WTC11 (cell line): ENCODE measurements at regions not wholly inside any gene's neighbourhood (a gene's known extent, or its start where the extent isn't known, plus 50 kb on each side); places are given as distances from the start of the nearest gene placed in this dataset.

Experiments
- ATAC-seq: fragments of 200-7000 bp; cut with Tn5 transposase; 2 replicates; pipeline ENCODE4 v1.10.0; 2021; ENCODE audit warnings: mild to moderate bottlenecking, moderate library complexity
- CTCF ChIA-PET: fragments of 300-600 bp; sonication (Branson Sonifier 250); formaldehyde crosslinking; loops from one replicate; lab custom pipeline; 2021; ENCODE audit warnings: antibody characterized with exemption; lab: Charles Lee
- POLR2A ChIA-PET: fragments of 350-600 bp; sonication (Branson Sonifier 250); formaldehyde crosslinking; loops from one replicate; lab custom pipeline; 2021; ENCODE audit warnings: antibody characterized with exemption; lab: Charles Lee
- DNase-seq: peaks from one replicate; pipeline ENCODE4 v3.0.0; 2021; ENCODE audit warnings: low spot score
- H3K27ac Mint-ChIP-seq: 2 replicates; pipeline ENCODE4 v1.8.0; 2021; ENCODE audit warnings: mixed read lengths
- H3K27me3 Mint-ChIP-seq: 2 replicates; pipeline ENCODE4 v1.8.0; 2021; ENCODE audit warnings: low read depth, mild to moderate bottlenecking, moderate library complexity, mixed read lengths
- H3K36me3 Mint-ChIP-seq: 2 replicates; pipeline ENCODE4 v1.8.0; 2021; ENCODE audit warnings: mixed read lengths
- H3K4me1 Mint-ChIP-seq: 2 replicates; pipeline ENCODE4 v1.8.0; 2022; ENCODE audit warnings: mixed read lengths
- H3K4me3 Mint-ChIP-seq: 2 replicates; pipeline ENCODE4 v1.8.0; 2021; ENCODE audit warnings: mild to moderate bottlenecking, moderate library complexity, mixed read lengths
- H3K9me3 Mint-ChIP-seq: 2 replicates; pipeline ENCODE4 v1.8.0; 2021; ENCODE audit warnings: mixed read lengths
- GRHL2 ChIP-seq: fragments of 250-450 bp; sonication (Bioruptor Pico); IDR thresholded peaks from 2 replicates; pipeline ENCODE4 v1.8.0; 2022; ENCODE audit warnings: mild to moderate bottlenecking, moderate library complexity; ENCODE audit not compliant: insufficient replicate concordance, severe bottlenecking
- HMGA2 ChIP-seq: fragments of 250-450 bp; sonication (Bioruptor Pico); IDR thresholded peaks from 2 replicates; pipeline ENCODE4 v1.4.0; 2021; ENCODE audit warnings: mild to moderate bottlenecking, moderate library complexity
- KAT7 ChIP-seq: sonication (generic); formaldehyde crosslinking; IDR thresholded peaks from 2 replicates; pipeline ENCODE4 v1.8.1; 2023; ENCODE audit warnings: missing genetic modification reagents, mild to moderate bottlenecking, borderline replicate concordance
- NFE2L1 ChIP-seq: sonication (generic); formaldehyde crosslinking; IDR thresholded peaks from 2 replicates; pipeline ENCODE4 v1.8.1; 2023; ENCODE audit warnings: missing genetic modification reagents
- NFYB ChIP-seq: sonication (generic); formaldehyde crosslinking; conservative IDR thresholded peaks from 2 replicates; pipeline ENCODE4 v1.8.0; 2022; ENCODE audit warnings: low read depth, missing genetic modification reagents
- NR2C2 ChIP-seq: sonication (generic); formaldehyde crosslinking; IDR thresholded peaks from 2 replicates; pipeline ENCODE4 v1.8.0; 2022; ENCODE audit warnings: mild to moderate bottlenecking, missing genetic modification reagents
- SMAD4 ChIP-seq: sonication (generic); formaldehyde crosslinking; IDR thresholded peaks from 2 replicates; pipeline ENCODE4 v1.8.0; 2022; ENCODE audit warnings: mild to moderate bottlenecking, missing genetic modification reagents
- SP1 ChIP-seq: sonication (generic); formaldehyde crosslinking; conservative IDR thresholded peaks from 2 replicates; pipeline ENCODE4 v1.8.1; 2022; ENCODE audit warnings: missing genetic modification reagents
- TP53 ChIP-seq: sonication (generic); formaldehyde crosslinking; IDR thresholded peaks from 2 replicates; pipeline ENCODE4 v1.8.1; 2023; ENCODE audit warnings: mild to moderate bottlenecking, missing genetic modification reagents
- ZNF423 ChIP-seq: fragments of 250-450 bp; sonication (Bioruptor Pico); IDR thresholded peaks from 2 replicates; pipeline ENCODE4 v2.1.2; 2022; ENCODE audit warnings: mild to moderate bottlenecking, moderate library complexity
- TF ChIP-seq, protein P1 (sequence below): fragments of 250-450 bp; sonication (Bioruptor Pico); IDR thresholded peaks from 2 replicates; pipeline ENCODE4 v2.1.2; 2022; ENCODE audit warnings: mild to moderate bottlenecking, moderate library complexity
- TF ChIP-seq, protein P2 (sequence below): fragments of 200-600 bp; IDR thresholded peaks from 2 replicates; pipeline ENCODE4 v1.8.0; 2022; ENCODE audit warnings: antibody characterized with exemption
- TF ChIP-seq, protein P3 (sequence below): fragments of 250-450 bp; sonication (Bioruptor Pico); IDR thresholded peaks from 2 replicates; pipeline ENCODE4 v1.9.0; 2021; ENCODE audit warnings: mild to moderate bottlenecking
- TF ChIP-seq, protein P4 (sequence below): sonication (generic); formaldehyde crosslinking; conservative IDR thresholded peaks from 2 replicates; pipeline ENCODE4 v1.8.1; 2022; ENCODE audit warnings: mild to moderate bottlenecking, missing genetic modification reagents
- TF ChIP-seq, protein P5 (sequence below): sonication (generic); formaldehyde crosslinking; IDR thresholded peaks from 2 replicates; pipeline ENCODE4 v1.8.1; 2022; ENCODE audit warnings: low read depth, missing genetic modification reagents, borderline replicate concordance
- TF ChIP-seq, protein P6 (sequence below): sonication (generic); formaldehyde crosslinking; IDR thresholded peaks from 2 replicates; pipeline ENCODE4 v1.8.1; 2023; ENCODE audit warnings: mild to moderate bottlenecking, moderate library complexity, missing genetic modification reagents
- TF ChIP-seq, protein P7 (sequence below): sonication (generic); formaldehyde crosslinking; IDR thresholded peaks from 2 replicates; pipeline ENCODE4 v1.8.1; 2022; ENCODE audit warnings: missing genetic modification reagents, borderline replicate concordance
- TF ChIP-seq, protein P8 (sequence below): sonication (generic); formaldehyde crosslinking; conservative IDR thresholded peaks from 2 replicates; pipeline ENCODE4 v1.8.1; 2023; ENCODE audit warnings: mild to moderate bottlenecking, low read depth, missing genetic modification reagents, moderate library complexity

DNA sequence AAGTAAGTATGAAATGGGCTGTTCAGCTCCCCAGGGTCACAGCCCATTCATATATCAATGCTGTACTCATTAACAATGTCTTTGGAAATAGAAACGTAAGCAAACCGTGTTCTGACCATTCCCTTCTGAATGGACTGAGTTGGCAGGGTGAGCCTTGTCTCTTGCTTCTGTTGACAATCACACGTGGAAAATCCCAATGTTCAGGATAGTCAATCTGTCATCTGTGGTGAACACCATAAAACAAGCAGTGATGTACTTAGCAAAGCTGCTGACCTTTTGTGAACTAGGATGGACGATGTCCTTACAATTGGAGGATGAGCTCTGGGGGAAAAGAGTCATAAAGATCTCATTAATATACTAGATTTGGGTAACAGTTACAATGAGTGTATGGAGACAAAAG is 109.6 kb upstream of the PAQR3 start (continued):
- TF ChIP-seq, protein P1, sequence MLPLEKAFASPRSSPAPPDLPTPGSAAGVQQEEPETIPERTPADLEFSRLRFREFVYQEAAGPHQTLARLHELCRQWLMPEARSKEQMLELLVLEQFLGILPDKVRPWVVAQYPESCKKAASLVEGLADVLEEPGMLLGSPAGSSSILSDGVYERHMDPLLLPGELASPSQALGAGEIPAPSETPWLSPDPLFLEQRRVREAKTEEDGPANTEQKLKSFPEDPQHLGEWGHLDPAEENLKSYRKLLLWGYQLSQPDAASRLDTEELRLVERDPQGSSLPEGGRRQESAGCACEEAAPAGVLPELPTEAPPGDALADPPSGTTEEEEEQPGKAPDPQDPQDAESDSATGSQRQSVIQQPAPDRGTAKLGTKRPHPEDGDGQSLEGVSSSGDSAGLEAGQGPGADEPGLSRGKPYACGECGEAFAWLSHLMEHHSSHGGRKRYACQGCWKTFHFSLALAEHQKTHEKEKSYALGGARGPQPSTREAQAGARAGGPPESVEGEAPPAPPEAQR, result no peak
- TF ChIP-seq SP1 (CRISPR knock-in tag), result no peak
- no peak for TF ChIP-seq ZNF423 (CRISPR knock-in tag)
- no peak for TF ChIP-seq KAT7
- TF ChIP-seq, protein P2, sequence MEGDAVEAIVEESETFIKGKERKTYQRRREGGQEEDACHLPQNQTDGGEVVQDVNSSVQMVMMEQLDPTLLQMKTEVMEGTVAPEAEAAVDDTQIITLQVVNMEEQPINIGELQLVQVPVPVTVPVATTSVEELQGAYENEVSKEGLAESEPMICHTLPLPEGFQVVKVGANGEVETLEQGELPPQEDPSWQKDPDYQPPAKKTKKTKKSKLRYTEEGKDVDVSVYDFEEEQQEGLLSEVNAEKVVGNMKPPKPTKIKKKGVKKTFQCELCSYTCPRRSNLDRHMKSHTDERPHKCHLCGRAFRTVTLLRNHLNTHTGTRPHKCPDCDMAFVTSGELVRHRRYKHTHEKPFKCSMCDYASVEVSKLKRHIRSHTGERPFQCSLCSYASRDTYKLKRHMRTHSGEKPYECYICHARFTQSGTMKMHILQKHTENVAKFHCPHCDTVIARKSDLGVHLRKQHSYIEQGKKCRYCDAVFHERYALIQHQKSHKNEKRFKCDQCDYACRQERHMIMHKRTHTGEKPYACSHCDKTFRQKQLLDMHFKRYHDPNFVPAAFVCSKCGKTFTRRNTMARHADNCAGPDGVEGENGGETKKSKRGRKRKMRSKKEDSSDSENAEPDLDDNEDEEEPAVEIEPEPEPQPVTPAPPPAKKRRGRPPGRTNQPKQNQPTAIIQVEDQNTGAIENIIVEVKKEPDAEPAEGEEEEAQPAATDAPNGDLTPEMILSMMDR, result no peak
- TF ChIP-seq, protein P3, sequence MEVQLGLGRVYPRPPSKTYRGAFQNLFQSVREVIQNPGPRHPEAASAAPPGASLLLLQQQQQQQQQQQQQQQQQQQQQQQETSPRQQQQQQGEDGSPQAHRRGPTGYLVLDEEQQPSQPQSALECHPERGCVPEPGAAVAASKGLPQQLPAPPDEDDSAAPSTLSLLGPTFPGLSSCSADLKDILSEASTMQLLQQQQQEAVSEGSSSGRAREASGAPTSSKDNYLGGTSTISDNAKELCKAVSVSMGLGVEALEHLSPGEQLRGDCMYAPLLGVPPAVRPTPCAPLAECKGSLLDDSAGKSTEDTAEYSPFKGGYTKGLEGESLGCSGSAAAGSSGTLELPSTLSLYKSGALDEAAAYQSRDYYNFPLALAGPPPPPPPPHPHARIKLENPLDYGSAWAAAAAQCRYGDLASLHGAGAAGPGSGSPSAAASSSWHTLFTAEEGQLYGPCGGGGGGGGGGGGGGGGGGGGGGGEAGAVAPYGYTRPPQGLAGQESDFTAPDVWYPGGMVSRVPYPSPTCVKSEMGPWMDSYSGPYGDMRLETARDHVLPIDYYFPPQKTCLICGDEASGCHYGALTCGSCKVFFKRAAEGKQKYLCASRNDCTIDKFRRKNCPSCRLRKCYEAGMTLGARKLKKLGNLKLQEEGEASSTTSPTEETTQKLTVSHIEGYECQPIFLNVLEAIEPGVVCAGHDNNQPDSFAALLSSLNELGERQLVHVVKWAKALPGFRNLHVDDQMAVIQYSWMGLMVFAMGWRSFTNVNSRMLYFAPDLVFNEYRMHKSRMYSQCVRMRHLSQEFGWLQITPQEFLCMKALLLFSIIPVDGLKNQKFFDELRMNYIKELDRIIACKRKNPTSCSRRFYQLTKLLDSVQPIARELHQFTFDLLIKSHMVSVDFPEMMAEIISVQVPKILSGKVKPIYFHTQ (CRISPR knock-in tag), result no peak
- TF ChIP-seq SMAD4, result no peak
- TF ChIP-seq, protein P4, sequence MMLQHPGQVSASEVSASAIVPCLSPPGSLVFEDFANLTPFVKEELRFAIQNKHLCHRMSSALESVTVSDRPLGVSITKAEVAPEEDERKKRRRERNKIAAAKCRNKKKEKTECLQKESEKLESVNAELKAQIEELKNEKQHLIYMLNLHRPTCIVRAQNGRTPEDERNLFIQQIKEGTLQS (CRISPR knock-in tag), result no peak
- TF ChIP-seq, protein P5, sequence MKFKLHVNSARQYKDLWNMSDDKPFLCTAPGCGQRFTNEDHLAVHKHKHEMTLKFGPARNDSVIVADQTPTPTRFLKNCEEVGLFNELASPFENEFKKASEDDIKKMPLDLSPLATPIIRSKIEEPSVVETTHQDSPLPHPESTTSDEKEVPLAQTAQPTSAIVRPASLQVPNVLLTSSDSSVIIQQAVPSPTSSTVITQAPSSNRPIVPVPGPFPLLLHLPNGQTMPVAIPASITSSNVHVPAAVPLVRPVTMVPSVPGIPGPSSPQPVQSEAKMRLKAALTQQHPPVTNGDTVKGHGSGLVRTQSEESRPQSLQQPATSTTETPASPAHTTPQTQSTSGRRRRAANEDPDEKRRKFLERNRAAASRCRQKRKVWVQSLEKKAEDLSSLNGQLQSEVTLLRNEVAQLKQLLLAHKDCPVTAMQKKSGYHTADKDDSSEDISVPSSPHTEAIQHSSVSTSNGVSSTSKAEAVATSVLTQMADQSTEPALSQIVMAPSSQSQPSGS (CRISPR knock-in tag), result no peak
- TF ChIP-seq NR2C2 (CRISPR knock-in tag), result no peak
- no peak for TF ChIP-seq TP53 (CRISPR knock-in tag)
- TF ChIP-seq, protein P6, sequence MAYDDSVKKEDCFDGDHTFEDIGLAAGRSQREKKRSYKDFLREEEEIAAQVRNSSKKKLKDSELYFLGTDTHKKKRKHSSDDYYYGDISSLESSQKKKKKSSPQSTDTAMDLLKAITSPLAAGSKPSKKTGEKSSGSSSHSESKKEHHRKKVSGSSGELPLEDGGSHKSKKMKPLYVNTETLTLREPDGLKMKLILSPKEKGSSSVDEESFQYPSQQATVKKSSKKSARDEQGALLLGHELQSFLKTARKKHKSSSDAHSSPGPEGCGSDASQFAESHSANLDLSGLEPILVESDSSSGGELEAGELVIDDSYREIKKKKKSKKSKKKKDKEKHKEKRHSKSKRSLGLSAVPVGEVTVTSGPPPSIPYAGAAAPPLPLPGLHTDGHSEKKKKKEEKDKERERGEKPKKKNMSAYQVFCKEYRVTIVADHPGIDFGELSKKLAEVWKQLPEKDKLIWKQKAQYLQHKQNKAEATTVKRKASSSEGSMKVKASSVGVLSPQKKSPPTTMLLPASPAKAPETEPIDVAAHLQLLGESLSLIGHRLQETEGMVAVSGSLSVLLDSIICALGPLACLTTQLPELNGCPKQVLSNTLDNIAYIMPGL, result no peak

DNA sequence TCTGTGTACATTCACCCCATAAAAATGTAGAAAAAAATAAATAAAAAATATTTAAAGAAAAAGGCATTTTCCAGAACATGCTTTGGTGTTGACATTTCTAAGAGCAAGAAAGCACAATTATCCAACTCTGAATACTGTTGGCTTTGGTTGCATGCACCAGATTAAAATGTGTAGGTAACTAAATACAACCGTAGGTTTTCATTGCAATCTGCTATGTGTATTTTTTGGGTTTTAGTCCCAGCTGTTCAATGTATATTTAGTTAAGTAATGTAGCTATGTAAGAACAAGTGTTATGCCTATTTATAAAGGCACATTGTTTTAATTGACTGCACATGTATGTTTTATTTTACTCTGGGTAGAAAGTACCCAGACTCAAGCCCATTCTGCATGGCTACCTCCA is 108.1 kb upstream of the PAQR3 start:
- no peaks in the 10 kb centered on the region for H3K27me3 Mint-ChIP-seq
- ChIA-PET CTCF (no interaction called here), POLR2A (no interaction called here)
- H3K9me3 Mint-ChIP-seq, result no peaks in the 10 kb centered on the region
- ATAC-seq (no peak), DNase-seq (no peak)
- H3K27ac Mint-ChIP-seq, result no peak overlapping the region
- no peaks in the 10 kb centered on the region; the same call in 1 of the 2 replicates for H3K4me1 Mint-ChIP-seq
- H3K4me3 Mint-ChIP-seq, result no peak overlapping the region
- no peaks in the 10 kb centered on the region for H3K36me3 Mint-ChIP-seq
- TF ChIP-seq, protein P7, sequence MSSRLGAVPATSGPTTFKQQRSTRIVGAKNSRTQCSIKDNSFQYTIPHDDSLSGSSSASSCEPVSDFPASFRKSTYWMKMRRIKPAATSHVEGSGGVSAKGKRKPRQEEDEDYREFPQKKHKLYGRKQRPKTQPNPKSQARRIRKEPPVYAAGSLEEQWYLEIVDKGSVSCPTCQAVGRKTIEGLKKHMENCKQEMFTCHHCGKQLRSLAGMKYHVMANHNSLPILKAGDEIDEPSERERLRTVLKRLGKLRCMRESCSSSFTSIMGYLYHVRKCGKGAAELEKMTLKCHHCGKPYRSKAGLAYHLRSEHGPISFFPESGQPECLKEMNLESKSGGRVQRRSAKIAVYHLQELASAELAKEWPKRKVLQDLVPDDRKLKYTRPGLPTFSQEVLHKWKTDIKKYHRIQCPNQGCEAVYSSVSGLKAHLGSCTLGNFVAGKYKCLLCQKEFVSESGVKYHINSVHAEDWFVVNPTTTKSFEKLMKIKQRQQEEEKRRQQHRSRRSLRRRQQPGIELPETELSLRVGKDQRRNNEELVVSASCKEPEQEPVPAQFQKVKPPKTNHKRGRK, result no peak
- TF ChIP-seq NFYB (CRISPR knock-in tag) (no peak), HMGA2 (CRISPR knock-in tag) (no peak), NFE2L1 (CRISPR knock-in tag) (no peak), GRHL2 (CRISPR knock-in tag) (no peak)
- TF ChIP-seq, protein P8, sequence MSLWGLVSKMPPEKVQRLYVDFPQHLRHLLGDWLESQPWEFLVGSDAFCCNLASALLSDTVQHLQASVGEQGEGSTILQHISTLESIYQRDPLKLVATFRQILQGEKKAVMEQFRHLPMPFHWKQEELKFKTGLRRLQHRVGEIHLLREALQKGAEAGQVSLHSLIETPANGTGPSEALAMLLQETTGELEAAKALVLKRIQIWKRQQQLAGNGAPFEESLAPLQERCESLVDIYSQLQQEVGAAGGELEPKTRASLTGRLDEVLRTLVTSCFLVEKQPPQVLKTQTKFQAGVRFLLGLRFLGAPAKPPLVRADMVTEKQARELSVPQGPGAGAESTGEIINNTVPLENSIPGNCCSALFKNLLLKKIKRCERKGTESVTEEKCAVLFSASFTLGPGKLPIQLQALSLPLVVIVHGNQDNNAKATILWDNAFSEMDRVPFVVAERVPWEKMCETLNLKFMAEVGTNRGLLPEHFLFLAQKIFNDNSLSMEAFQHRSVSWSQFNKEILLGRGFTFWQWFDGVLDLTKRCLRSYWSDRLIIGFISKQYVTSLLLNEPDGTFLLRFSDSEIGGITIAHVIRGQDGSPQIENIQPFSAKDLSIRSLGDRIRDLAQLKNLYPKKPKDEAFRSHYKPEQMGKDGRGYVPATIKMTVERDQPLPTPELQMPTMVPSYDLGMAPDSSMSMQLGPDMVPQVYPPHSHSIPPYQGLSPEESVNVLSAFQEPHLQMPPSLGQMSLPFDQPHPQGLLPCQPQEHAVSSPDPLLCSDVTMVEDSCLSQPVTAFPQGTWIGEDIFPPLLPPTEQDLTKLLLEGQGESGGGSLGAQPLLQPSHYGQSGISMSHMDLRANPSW (CRISPR knock-in tag), result no peak
- TF ChIP-seq, protein P3 (CRISPR knock-in tag), result no peak
